Activated CD4-positive, alpha-beta T cell treated with anti-CD3 and anti-CD28 coated beads, Interleukin-2, amount 10 ng/mL, durations not matched to agents 24 days and 14 days (primary cell): ENCODE measurements at regions not wholly inside any gene's neighbourhood (a gene's known extent, or its start where the extent isn't known, plus 50 kb on each side); places are given as distances from the start of the nearest gene placed in this dataset.

Source experiments
- DNase-seq: peaks from one replicate; pipeline ENCODE4 v3.0.0; 2022
- H3K27ac Mint-ChIP-seq: one replicate; pipeline ENCODE4 v1.8.0; 2022; ENCODE audit warnings: mild to moderate bottlenecking, mixed read lengths
- H3K27me3 Mint-ChIP-seq: one replicate; pipeline ENCODE4 v1.8.0; 2022; ENCODE audit warnings: mixed read lengths
- H3K36me3 Mint-ChIP-seq: one replicate; pipeline ENCODE4 v1.8.0; 2022; ENCODE audit warnings: low read depth, mild to moderate bottlenecking, mixed read lengths
- H3K4me1 Mint-ChIP-seq: one replicate; pipeline ENCODE4 v1.8.0; 2021; ENCODE audit warnings: mixed read lengths
- H3K4me3 Mint-ChIP-seq: one replicate; pipeline ENCODE4 v1.8.0; 2022; ENCODE audit warnings: mild to moderate bottlenecking, moderate library complexity, mixed read lengths
- H3K9me3 Mint-ChIP-seq: one replicate; pipeline ENCODE4 v1.8.0; 2021; ENCODE audit warnings: mixed read lengths
- intact Hi-C: fragments of 100-400 bp; cut with micrococcal nuclease; formaldehyde crosslinking; loops from one replicate; pipeline ENCODE4 v1.15.1; 2023

DNA sequence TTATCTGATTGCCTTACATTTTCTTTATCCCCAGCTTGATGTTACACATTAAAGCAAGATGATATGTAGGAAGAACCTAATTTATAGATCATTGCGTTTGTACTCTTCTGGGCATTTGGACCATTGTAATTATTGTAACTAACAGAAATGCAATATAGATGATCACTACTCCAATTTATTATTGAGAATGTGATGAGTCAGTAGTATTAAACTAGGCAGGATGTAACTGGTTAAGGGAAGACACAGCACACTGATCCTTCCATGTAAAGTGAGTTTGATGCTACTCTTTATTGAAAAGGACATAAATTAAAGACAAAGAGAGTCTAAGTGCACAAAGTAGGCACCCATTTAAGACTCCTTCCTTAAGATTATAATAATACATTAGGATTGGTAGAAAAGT, 223.8 kb downstream of the KIF2B start:
- H3K4me3 Mint-ChIP-seq = no peak overlapping the region
- H3K4me1 Mint-ChIP-seq = no peaks in the 10 kb centered on the region
- intact Hi-C loops = no loop called here
- no peak overlapping the region for H3K27ac Mint-ChIP-seq
- H3K27me3 Mint-ChIP-seq = no peaks in the 10 kb centered on the region
- no peaks in the 10 kb centered on the region for H3K36me3 Mint-ChIP-seq
- DNase-seq = no peak
- H3K9me3 Mint-ChIP-seq = peaks cover 7% of the 10 kb centered on the region

- H3K9me3 Mint-ChIP-seq = no peaks in the 10 kb centered on the region
- H3K4me3 Mint-ChIP-seq = no peak overlapping the region
- no peaks in the 10 kb centered on the region for H3K4me1 Mint-ChIP-seq
- H3K27ac Mint-ChIP-seq = no peak overlapping the region
- H3K27me3 Mint-ChIP-seq = no peaks in the 10 kb centered on the region
- intact Hi-C loops = no loop called here
- H3K36me3 Mint-ChIP-seq = no peaks in the 10 kb centered on the region
- DNase-seq = no peak
Measured at GRCh38 chr17:54063639-54064038, 240.9 kb downstream of the KIF2B start.

DNA sequence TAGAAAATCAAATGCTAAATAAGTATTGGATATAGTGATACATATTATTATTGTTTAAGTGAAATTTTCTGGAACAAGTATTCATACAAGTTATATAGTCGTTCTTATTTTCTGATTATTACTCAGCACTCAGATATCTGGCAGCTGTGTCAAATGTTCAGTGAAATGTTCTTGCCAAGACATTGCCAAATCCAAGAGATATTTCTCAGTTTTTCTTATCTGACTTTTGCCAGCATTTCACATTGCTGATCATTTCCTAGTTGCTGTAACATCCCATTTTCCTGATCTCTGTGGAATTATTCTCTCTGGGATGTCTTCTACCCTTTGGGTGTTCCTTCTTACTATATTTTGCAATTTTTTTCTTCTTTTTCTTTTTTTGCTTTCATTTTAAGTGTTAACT, 262.3 kb downstream of the KIF2B start:
- Mint-ChIP-seq H3K27me3 (no peaks in the 10 kb centered on the region), H3K36me3 (no peaks in the 10 kb centered on the region), H3K4me1 (no peaks in the 10 kb centered on the region), H3K9me3 (peaks cover 13% of the 10 kb centered on the region), H3K27ac (no peak overlapping the region), H3K4me3 (no peak overlapping the region)
- DNase-seq = no peak
- intact Hi-C loops = no loop called here

DNA sequence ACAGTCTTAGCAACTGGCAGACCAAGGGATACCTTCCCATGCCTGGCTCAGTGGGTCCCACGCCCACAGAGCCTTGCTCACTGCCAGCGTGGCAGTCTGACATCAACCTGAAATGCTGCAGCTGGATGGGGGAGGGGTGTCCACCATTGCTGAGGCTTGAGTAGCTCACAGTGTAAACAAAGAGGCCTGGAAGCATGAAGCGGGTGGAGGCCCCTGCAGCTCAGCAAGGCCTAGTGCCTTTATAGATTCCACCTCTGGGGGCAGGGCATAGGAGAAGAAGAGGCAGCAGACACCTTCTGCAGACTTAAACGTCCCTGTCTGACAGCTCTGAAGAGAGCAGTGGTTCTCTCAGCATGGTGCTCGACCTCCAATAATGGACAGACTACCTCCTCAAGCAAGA, 263.2 kb downstream of the KIF2B start:
- intact Hi-C loops = no loop called here
- Mint-ChIP-seq H3K4me3 (no peak overlapping the region), H3K27me3 (no peaks in the 10 kb centered on the region), H3K4me1 (no peaks in the 10 kb centered on the region), H3K9me3 (peaks cover 13% of the 10 kb centered on the region), H3K27ac (no peak overlapping the region), H3K36me3 (no peaks in the 10 kb centered on the region)
- DNase-seq = no peak

DNA sequence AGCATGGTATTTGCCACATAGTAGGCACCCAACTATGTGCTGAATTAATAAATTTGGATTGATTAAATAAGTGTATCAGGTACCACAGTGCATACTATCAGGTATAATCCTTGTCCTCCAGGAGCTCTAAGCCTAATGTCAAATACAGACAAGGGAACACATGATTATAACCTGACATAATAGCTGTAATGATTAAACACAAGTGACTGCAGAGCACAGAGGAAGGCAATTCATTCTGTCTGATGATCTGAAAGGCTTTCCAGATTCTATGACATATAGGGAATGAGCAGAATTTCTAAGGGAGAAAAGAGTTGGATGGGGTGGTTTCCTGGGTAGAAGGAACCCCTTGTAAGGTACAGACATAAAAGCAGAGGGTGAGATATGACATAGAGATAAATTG, 273.5 kb downstream of the KIF2B start:
- Mint-ChIP-seq H3K27ac (no peak overlapping the region), H3K9me3 (peaks cover 3% of the 10 kb centered on the region), H3K27me3 (no peaks in the 10 kb centered on the region), H3K36me3 (no peaks in the 10 kb centered on the region), H3K4me1 (no peaks in the 10 kb centered on the region), H3K4me3 (no peak overlapping the region)
- DNase-seq = no peak
- intact Hi-C loops = no loop called here

GRCh38 chr17:54099221-54099620, 276.5 kb downstream of the KIF2B start:
- no peak overlapping the region for H3K4me3 Mint-ChIP-seq
- DNase-seq = no peak
- H3K4me1 Mint-ChIP-seq = no peaks in the 10 kb centered on the region
- peaks cover 4% of the 10 kb centered on the region for H3K9me3 Mint-ChIP-seq
- H3K27me3 Mint-ChIP-seq = no peaks in the 10 kb centered on the region
- no peaks in the 10 kb centered on the region for H3K36me3 Mint-ChIP-seq
- intact Hi-C loops = no loop called here
- H3K27ac Mint-ChIP-seq = no peak overlapping the region

- no peak overlapping the region for H3K4me3 Mint-ChIP-seq
Measured at GRCh38 chr17:54102246-54102645, 279.5 kb downstream of the KIF2B start.

DNA sequence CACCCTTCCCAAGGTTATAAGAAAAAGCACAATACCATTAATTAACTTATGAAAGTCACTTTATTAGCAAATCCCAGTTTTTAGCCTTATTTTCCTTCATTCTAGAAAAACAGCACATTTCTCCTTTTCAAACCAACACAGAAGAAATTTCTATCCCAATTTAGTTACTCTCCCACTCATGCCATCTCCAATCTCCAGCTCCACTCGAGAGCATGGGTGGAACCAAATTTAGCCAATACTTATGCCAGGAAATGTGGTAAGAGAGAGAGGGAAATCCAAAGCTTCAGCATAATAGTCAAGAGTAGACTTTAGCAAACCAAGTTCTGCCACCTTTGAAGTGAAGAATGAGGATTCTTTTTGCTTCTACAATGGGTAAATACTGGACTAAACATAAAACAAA, 288.8 kb downstream of the KIF2B start:
- no peak for DNase-seq
- Mint-ChIP-seq H3K4me1 (no peaks in the 10 kb centered on the region), H3K9me3 (peaks cover 5% of the 10 kb centered on the region), H3K27ac (no peak overlapping the region), H3K4me3 (no peak overlapping the region), H3K36me3 (no peaks in the 10 kb centered on the region), H3K27me3 (no peaks in the 10 kb centered on the region)
- intact Hi-C loops = no loop called here

More at GRCh38 chr17:54102246-54102645, 279.5 kb downstream of the KIF2B start:
- H3K36me3 Mint-ChIP-seq = no peaks in the 10 kb centered on the region
- H3K4me1 Mint-ChIP-seq = no peaks in the 10 kb centered on the region
- H3K27me3 Mint-ChIP-seq = no peaks in the 10 kb centered on the region
- no peak overlapping the region for H3K27ac Mint-ChIP-seq
- H3K9me3 Mint-ChIP-seq = peaks cover 10% of the 10 kb centered on the region
- intact Hi-C loops = no loop called here
- no peak for DNase-seq

GRCh38 chr17:54117452-54117851, 294.7 kb downstream of the KIF2B start:
- intact Hi-C loops = no loop called here
- Mint-ChIP-seq H3K4me1 (no peaks in the 10 kb centered on the region), H3K27me3 (no peaks in the 10 kb centered on the region), H3K4me3 (no peak overlapping the region), H3K36me3 (no peaks in the 10 kb centered on the region), H3K27ac (no peak overlapping the region), H3K9me3 (no peaks in the 10 kb centered on the region)
- DNase-seq = no peak

DNA sequence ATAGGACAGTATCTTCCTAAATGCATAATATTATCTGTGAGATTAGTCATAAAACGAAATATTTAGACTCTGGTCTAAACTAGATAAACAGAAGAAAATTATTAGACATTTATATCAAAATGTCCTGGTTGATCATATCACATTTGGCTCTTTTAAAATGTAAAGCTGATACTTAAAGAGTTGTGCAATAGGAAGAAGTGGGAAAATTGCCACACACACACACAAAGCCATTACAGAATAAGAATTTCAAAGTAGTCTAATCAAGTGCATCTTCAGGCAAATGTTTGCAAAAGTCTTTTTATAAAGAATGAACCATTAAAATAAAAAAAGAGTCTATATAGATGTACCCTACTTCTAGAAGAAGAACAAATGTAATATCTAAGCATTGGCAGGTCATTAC, 301.7 kb downstream of the KIF2B start:
- no peak for DNase-seq
- H3K4me1 Mint-ChIP-seq = no peaks in the 10 kb centered on the region
- no peak overlapping the region for H3K4me3 Mint-ChIP-seq
- H3K9me3 Mint-ChIP-seq = peaks cover 5% of the 10 kb centered on the region
- intact Hi-C loops = no loop called here
- no peaks in the 10 kb centered on the region for H3K27me3 Mint-ChIP-seq
- H3K36me3 Mint-ChIP-seq = no peaks in the 10 kb centered on the region
- no peak overlapping the region for H3K27ac Mint-ChIP-seq

GRCh38 chr17:54153423-54153822, 330.7 kb downstream of the KIF2B start:
- no peaks in the 10 kb centered on the region for H3K4me1 Mint-ChIP-seq

DNA sequence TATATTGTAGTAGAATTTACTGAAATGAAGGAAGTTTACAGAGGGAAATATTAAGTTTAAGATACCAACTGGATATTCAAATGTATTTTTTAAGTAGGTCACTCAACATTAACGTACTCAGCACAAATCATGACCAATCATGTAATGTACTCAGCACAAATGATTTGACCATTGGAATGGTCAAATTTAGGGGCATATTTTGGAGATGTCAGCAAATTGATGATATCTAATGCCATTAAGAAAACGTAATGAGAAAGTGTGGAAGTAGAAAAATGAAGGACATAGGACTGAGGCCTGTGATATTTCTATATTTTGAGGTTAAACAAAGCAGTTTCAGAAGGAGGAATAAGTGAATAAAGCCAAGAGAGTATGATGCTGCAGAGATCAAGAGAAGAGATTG, 334.8 kb downstream of the KIF2B start:
- Mint-ChIP-seq H3K27ac (no peak overlapping the region), H3K27me3 (no peaks in the 10 kb centered on the region), H3K9me3 (peaks cover 9% of the 10 kb centered on the region), H3K4me1 (no peaks in the 10 kb centered on the region), H3K4me3 (no peak overlapping the region), H3K36me3 (no peaks in the 10 kb centered on the region)
- intact Hi-C loops = no loop called here
- no peak for DNase-seq

More at GRCh38 chr17:54153423-54153822, 330.7 kb downstream of the KIF2B start:
- Mint-ChIP-seq H3K36me3 (no peaks in the 10 kb centered on the region), H3K9me3 (peaks cover 16% of the 10 kb centered on the region), H3K4me3 (no peak overlapping the region), H3K27me3 (no peaks in the 10 kb centered on the region), H3K27ac (no peak overlapping the region)
- DNase-seq = no peak
- intact Hi-C loops = no loop called here

DNA sequence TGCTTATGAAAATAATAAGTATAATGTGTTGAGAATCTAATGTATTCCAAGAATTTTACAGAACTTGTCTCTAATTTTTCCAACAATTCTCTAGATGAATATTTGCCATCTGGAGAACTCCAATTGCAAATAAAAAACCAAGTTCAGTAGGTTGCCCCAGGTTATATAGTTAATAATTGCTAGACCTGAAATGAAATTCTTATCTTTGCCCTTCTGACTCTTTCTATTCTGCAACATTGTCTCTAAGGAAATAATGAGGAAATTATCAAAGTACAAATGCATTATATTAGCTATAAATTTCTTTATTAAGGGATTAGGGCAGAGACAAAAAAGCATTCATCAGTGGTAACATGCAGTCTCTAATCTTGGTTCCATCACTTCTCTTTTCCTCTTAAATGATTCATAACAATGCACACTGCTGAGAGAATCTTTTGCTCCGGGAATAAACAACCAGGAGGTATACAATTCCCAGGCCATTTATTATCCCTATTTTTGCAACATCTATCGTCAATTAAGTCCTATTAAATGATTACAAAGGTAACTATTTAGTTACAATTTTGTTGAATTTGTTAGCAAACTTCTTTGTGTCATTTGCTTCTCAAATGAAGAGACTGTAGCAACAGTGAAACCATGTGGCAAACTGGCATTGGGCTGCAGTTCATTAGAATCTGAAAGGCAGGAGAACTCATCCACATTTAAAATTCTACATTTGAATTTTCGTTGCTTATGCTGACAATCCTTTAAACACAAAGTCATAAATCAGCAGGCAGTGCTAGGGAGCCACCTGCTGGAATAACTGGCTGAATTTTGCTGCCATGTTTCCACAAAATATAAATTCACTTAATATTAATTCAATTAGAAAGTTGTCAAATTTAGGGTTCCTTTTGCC, 349.6 kb downstream of the KIF2B start:
- Mint-ChIP-seq H3K27me3 (no peaks in the 10 kb centered on the region), H3K9me3 (no peaks in the 10 kb centered on the region), H3K27ac (no peak overlapping the region), H3K36me3 (no peaks in the 10 kb centered on the region), H3K4me3 (no peak overlapping the region), H3K4me1 (no peaks in the 10 kb centered on the region)
- intact Hi-C loops = no loop called here
- DNase-seq = no peak

DNA sequence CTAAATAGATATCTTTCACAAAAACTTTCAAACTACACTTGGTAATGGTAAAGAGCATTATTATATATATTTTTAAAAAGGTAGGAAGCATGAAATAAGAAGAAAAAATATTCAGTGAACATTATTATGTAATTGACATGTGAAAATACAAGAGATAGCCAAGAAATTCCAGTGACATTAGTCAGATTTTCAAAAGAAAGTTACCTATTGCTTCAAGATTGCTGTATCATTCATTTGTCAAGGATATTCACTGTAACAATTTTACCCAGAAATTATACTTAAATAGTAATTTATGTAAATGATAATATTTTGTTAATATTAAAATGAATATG, 350.2 kb downstream of the KIF2B start:
- no peak for DNase-seq
- Mint-ChIP-seq H3K9me3 (no peaks in the 10 kb centered on the region), H3K27ac (no peak overlapping the region), H3K4me1 (no peaks in the 10 kb centered on the region), H3K27me3 (no peaks in the 10 kb centered on the region), H3K36me3 (no peaks in the 10 kb centered on the region), H3K4me3 (no peak overlapping the region)
- intact Hi-C loops = no loop called here
